HG03060 (cell line): ENCODE measurements at regions not wholly inside any gene's neighbourhood (a gene's known extent, or its start where the extent isn't known, plus 50 kb on each side); places are given as distances from the start of the nearest gene placed in this dataset.

ENCODE experiments used
- ATAC-seq: cut with Tn5 transposase; IDR thresholded peaks from one replicate; pipeline ENCODE4 v1.9.1; 2021; ENCODE audit warnings: low read depth, moderate number of reproducible peaks; ENCODE audit not compliant: unreplicated experiment

DNA sequence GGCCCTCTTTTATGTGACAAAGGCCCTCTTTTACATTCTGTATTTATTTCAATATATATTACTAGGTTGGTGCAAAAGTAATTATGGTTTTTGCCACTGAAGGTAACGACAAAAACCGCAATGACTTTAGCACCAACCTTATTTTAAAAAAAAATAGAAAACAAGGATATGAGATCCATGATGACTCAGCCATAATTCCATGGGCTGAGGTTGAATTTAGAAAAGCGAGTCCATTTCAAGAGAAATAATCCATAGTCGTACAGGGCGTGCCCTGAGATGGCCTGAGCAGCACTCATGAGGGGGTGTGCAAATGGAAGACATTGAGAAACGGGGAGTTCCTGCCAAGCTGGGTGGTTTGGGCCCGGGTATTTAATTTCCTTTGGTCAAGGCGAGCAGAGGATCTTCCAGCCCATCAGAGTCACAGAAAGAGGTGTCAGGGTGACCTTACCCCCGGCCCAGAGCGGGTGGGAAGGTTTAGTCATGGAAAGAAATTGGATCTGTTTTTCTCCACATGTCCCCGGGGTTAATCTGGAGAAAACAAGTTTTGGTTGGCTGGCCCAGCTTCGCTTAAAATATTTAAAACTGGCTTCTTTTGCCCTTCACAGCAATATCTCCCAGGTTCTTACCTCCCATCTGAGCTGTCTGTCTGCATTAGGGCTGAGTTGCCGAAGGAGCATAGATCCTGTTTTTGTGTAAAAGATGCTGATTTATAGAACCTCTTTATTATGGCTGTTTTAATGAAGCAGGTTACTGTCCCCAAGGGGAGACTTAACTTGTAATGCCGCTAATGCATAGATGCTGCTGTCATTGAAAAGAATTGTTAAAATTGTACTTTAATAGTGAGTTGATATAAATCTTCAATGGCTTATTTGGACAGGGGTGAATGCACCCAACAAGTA is 255.6 kb downstream of the PREX1 start:
- no peak for ATAC-seq

DNA sequence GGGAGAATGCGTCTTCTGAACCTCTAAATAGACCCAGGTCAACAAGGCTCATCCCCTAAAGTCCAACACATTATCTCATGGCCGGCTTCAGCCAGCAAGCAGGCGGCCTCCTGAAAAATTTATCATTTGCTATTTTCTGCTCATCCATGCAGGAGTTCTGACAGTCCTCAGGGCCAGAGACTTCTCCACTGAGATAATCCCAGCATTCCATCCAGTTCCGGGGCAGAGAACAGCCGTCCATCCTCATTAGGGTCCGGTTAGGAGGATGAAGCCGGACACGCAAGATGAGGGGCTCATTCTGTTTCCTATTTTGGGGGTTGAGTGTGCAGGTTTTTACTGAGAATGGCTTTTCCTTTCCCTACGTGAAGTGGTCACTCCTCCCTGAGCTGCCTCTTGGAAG is 258.1 kb downstream of the PREX1 start:
- no peak for ATAC-seq

GRCh38 chr20:48568520-48568919 is 259.3 kb downstream of the PREX1 start:
- ATAC-seq, result no peak

DNA sequence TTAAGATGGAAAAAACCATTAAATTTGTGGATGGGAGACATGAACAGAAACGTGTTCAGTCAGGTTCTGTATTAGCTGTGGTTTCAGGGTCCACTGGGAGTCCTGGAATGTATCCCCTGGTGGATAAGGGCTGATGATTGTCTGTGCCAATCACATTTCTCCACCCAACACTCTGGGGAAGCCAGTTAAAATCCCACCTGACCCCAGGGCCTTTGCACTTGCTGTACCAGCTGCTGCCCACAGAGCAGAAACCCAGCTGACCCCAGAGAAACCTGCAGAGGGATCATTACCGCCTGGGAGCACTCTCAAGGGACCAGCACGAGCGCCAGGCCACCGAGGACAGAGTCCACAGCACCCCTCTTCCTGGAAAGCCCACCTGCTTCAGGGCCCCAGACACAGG is 260.7 kb downstream of the PREX1 start:
- no peak for ATAC-seq

GRCh38 chr20:48564982-48565539 is 262.7 kb downstream of the PREX1 start:
- no peak for ATAC-seq

- no peak for ATAC-seq
Observed at GRCh38 chr20:48563191-48563870, 264.5 kb downstream of the PREX1 start.

GRCh38 chr20:48562586-48563116 is 265.1 kb downstream of the PREX1 start:
- no peak for ATAC-seq

DNA sequence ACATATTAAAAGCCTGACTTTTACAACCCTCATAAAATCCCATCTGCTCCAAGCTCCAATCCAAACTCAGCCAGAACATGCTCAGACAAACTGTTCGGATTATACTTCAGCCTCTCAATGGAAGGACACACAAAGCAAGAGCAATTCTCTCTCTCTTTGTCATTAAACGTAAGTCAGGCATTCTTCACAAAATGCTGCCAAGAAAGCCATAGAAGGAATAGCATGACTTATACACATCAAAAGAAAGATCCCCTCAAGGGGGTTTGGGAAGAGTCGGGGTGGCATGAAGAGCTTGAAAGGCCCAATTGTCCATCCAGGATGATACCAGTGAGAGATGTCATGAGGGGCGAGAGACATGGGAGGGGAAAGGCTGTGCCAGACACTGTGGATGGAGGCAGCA is 268.9 kb downstream of the PREX1 start:
- ATAC-seq, result no peak

GRCh38 chr20:48557380-48557779 is 270.4 kb downstream of the PREX1 start:
- no peak for ATAC-seq

GRCh38 chr20:48556956-48557355 is 270.8 kb downstream of the PREX1 start:
- no peak for ATAC-seq

GRCh38 chr20:48552550-48552949 is 275.2 kb downstream of the PREX1 start:
- ATAC-seq, result no peak

GRCh38 chr20:48550814-48551213 is 277.0 kb downstream of the PREX1 start:
- ATAC-seq, result no peak

DNA sequence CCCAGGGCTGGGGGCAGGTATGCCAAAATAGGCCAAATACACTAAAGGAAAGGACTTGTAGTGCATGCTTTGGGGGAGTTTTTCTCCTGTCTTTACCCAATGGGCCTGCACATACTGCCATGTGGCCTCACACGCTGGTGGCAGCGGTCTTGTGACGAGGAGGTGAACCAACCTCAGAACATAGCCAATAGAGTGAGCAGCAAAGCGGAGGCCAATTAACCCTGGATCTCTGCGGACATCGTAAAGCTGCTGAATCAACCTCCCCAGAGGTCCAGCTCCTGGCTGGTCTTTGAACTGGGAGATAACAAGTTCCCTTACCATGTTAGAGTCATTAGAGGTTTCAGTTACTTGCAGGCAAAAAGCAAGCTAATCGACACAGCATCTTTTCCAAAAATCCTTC is 280.1 kb downstream of the PREX1 start:
- ATAC-seq, result no peak

GRCh38 chr20:48544402-48545339 is 283.1 kb downstream of the PREX1 start:
- no peak for ATAC-seq

- no peak for ATAC-seq
Observed at GRCh38 chr20:48541581-48542071, 286.2 kb downstream of the PREX1 start.

DNA sequence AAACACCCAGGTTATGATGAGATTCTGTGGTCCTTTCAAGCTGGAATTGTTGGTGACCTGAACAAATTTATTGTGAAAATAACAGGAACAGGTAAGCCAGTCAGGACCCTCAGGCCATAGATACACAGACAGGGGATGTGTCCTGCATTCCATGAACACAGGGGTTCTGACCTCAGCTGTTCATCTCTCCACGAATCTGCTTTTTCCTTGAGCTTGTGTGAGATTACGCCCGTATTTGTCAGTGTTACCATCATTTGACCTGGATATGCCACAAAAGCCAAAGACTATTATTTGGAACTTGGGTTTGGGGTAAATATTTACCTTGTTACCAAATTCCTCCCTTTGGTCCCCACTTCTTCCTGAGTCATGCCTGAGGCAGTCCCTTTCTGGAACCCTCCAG is 288.9 kb downstream of the PREX1 start:
- ATAC-seq, result no peak

GRCh38 chr20:48538058-48538825 is 289.6 kb downstream of the PREX1 start:
- no peak for ATAC-seq

GRCh38 chr20:48536206-48536605 is 291.6 kb downstream of the PREX1 start:
- no peak for ATAC-seq

DNA sequence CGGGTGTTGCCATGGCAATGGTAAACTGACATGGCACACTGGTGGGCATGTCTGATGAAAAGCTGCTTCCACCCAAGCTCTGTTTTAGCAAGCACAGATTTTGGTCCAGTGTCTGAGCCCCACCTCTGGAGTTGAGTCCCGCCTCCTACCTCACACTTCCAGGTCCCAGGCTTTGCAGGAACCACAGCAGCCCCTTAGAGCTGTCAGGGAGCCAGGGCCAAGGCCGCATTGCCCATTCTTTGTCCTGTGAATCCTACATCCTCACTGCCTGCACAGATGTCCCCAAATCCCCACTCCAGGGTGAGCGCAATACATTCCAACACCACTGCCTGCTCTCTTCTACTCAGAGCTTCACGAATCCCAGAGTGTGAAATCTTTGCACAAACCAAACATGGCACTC is 292.2 kb downstream of the PREX1 start:
- no peak for ATAC-seq
